Fibroblast of villous mesenchyme (primary cell): ENCODE measurements at regions not wholly inside any gene's neighbourhood (a gene's known extent, or its start where the extent isn't known, plus 50 kb on each side); places are given as distances from the start of the nearest gene placed in this dataset.

Source experiments
- DNase-seq: peaks from one replicate; pipeline ENCODE4 v3.0.0-alpha.2; 2010; ENCODE audit warnings: low read depth
- H3K4me3 ChIP-seq: 2 replicates; pipeline ENCODE4 v1.5.1; 2011; ENCODE audit warnings: low read depth, mild to moderate bottlenecking, low read length
- TF ChIP-seq, protein P1 (sequence below): IDR thresholded peaks from 2 replicates; pipeline ENCODE4 v1.5.1; 2012; ENCODE audit warnings: low read depth, mild to moderate bottlenecking, low read length; ENCODE audit not compliant: insufficient read depth

DNA sequence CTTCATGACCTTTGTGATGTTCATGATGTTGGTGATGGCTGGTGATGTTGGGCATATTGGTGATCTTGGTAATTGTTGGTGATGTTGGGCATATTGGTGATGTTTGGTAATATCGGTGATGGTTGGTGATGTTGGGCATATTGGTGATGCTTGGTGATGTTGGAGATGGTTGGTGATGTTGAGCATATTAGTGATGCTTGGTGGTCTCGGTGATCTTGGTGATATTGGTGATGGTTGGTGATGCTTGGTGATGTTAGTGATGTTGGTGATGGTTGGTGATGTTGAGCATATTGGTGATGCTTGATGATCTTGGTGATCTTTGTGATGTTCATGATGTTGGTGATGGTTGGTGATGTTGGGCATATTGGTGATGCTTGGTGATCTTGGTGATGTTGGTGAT, 73.8 kb downstream of the IRX2 start:
- DNase-seq = no peak
- no peak overlapping the region for H3K4me3 ChIP-seq
- TF ChIP-seq, protein P1, sequence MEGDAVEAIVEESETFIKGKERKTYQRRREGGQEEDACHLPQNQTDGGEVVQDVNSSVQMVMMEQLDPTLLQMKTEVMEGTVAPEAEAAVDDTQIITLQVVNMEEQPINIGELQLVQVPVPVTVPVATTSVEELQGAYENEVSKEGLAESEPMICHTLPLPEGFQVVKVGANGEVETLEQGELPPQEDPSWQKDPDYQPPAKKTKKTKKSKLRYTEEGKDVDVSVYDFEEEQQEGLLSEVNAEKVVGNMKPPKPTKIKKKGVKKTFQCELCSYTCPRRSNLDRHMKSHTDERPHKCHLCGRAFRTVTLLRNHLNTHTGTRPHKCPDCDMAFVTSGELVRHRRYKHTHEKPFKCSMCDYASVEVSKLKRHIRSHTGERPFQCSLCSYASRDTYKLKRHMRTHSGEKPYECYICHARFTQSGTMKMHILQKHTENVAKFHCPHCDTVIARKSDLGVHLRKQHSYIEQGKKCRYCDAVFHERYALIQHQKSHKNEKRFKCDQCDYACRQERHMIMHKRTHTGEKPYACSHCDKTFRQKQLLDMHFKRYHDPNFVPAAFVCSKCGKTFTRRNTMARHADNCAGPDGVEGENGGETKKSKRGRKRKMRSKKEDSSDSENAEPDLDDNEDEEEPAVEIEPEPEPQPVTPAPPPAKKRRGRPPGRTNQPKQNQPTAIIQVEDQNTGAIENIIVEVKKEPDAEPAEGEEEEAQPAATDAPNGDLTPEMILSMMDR = no peak

GRCh38 chr5:2675548-2675947, 75.9 kb downstream of the IRX2 start:
- DNase-seq = no peak
- no peak overlapping the region for H3K4me3 ChIP-seq
- TF ChIP-seq, protein P1 = no peak

GRCh38 chr5:2674456-2674855, 77.0 kb downstream of the IRX2 start:
- TF ChIP-seq, protein P1 = no peak
- DNase-seq = no peak

GRCh38 chr5:2670940-2671339, 80.5 kb downstream of the IRX2 start:
- H3K4me3 ChIP-seq = no peak overlapping the region
- no peak for DNase-seq
- TF ChIP-seq, protein P1 = no peak

More at GRCh38 chr5:2674456-2674855, 77.0 kb downstream of the IRX2 start:
- no peak overlapping the region for H3K4me3 ChIP-seq

- no peak for DNase-seq
- TF ChIP-seq, protein P1 = no peak
Measured at GRCh38 chr5:2669913-2670312, 81.6 kb downstream of the IRX2 start.

DNA sequence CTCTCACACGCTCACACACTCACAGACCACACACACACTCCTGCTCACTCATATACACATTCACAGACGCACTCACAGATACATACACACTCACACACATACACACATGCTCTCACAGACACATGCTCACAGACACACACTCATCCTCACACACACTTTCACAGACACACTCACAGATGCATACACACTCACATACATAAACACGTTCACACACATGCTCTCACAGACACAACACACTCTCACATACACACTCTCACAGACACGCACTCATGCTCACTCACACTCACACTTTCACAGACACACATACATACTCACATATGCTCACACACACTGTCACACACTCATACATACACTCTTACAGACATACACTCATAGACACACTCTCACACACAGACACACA, 82.2 kb downstream of the IRX2 start:
- no peak for DNase-seq
- TF ChIP-seq, protein P1 = no peak
- no peak overlapping the region for H3K4me3 ChIP-seq

More at GRCh38 chr5:2669913-2670312, 81.6 kb downstream of the IRX2 start:
- no peak overlapping the region for H3K4me3 ChIP-seq

- DNase-seq = no peak
- no peak overlapping the region for H3K4me3 ChIP-seq
- TF ChIP-seq, protein P1 = no peak
Measured at GRCh38 chr5:2666081-2666480, 85.4 kb downstream of the IRX2 start.
